Spleen (tissue), 7 donors: ENCODE measurements at regions not wholly inside any gene's neighbourhood (a gene's known extent, or its start where the extent isn't known, plus 50 kb on each side); places are given as distances from the start of the nearest gene placed in this dataset.

Experiments
- CTCF ChIP-seq, 11 experiments: fragments of 200-600 bp in 7 of 11; fragments of 450-650 bp in 4 of 11; sonication (generic) in 4 of 11; IDR thresholded peaks in 8 of 11; conservative IDR thresholded peaks in 3 of 11; 1 replicate in 7 of 11; 2 replicates in 4 of 11; pipeline versions ENCODE4 v1.4.0 to v1.8.0; 2016 to 2021; ENCODE audit warnings: antibody characterized with exemption in 11 of 11, inconsistent platforms in 4 of 11, mild to moderate bottlenecking in 1 of 11
- POLR2A ChIP-seq, 3 donors: fragments of 450-650 bp; IDR thresholded peaks; one replicate each; pipeline ENCODE4 v1.5.1; 2017; ENCODE audit warnings: antibody characterized with exemption in 3 of 3, mild to moderate bottlenecking in 1 of 3
- donor health status: DM: no; HTN: no; CAD: no; lungs with moderate emphysema.
- donor health status: DM: no; HTN: no; CAD: no.
- donor health status: DM: no; HTN: no; CAD: no.

- TF ChIP-seq CTCF (IDR thresholded peaks at IDR 0.05 in 8 of 11, conservative IDR thresholded peaks at IDR 0.05 in 3 of 11) (no peak), POLR2A (IDR thresholded peaks at IDR 0.05) (no peak)
Observed at GRCh38 chr2:145085612-145086011, 565.7 kb upstream of the ZEB2 start.
